SK-N-SH (cell line): ENCODE measurements at regions not wholly inside any gene's neighbourhood (a gene's known extent, or its start where the extent isn't known, plus 50 kb on each side); places are given as distances from the start of the nearest gene placed in this dataset.

Experiments used
- CTCF ChIA-PET: fragments of 300-600, 350-600 bp; formaldehyde crosslinking; extraction: SDS; loops from one replicate; lab custom pipeline; 2021; lab: Yijun Ruan, JAX
- POLR2A ChIA-PET: fragments of 350-600 bp; sonication (Branson Sonifier 250); formaldehyde crosslinking; extraction: SDS; loops from one replicate; lab custom pipeline; 2020; ENCODE audit warnings: antibody characterized with exemption, inconsistent platforms; lab: Yijun Ruan, JAX
- DNase-seq: peaks from one replicate; pipeline ENCODE4 v3.0.0; 2012
- H2AFZ ChIP-seq: fragments of 200-600 bp; sonication (generic); 2 replicates; pipeline ENCODE4 v1.8.1; 2016; ENCODE audit warnings: antibody characterized with exemption, mild to moderate bottlenecking, low read depth
- H3F3A ChIP-seq: fragments of 200-600 bp; sonication (generic); replicated peaks from 2 replicates; pipeline ENCODE3; 2016; ENCODE audit warnings: antibody characterized with exemption, mild to moderate bottlenecking; ENCODE audit not compliant: insufficient read depth
- H3K27ac ChIP-seq, 2 experiments: fragments of 200-500 bp in 1 of 2; fragments of 200-600 bp in 1 of 2; sonication (Bioruptor generic) in 1 of 2; sonication (generic), shearing (Covaris generic) in 1 of 2; 2 replicates each; pipeline versions ENCODE4 v1.5.1 to v1.6.1; 2014 to 2016; ENCODE audit warnings: low read depth in 2 of 2, inconsistent platforms in 1 of 2, low read length in 1 of 2, mild to moderate bottlenecking in 1 of 2, mixed read lengths in 1 of 2
- H3K27me3 ChIP-seq: fragments of 200-600 bp; sonication (generic), shearing (Covaris generic); 2 replicates; pipeline ENCODE4 v1.6.1; 2016; ENCODE audit warnings: mixed run types; ENCODE audit not compliant: insufficient read depth
- H3K36me3 ChIP-seq, 2 experiments: fragments of 200-500 bp in 1 of 2; fragments of 200-600 bp in 1 of 2; sonication (Bioruptor generic) in 1 of 2; sonication (generic) in 1 of 2; replicated peaks in 1 of 2; 2 replicates each; pipeline versions ENCODE3 to v1.5.1; 2014 to 2016; ENCODE audit warnings: low read length in 1 of 2, mild to moderate bottlenecking in 1 of 2; ENCODE audit not compliant: insufficient read depth in 2 of 2, control insufficient read depth in 1 of 2
- H3K4me1 ChIP-seq, 2 experiments: fragments of 200-500 bp in 1 of 2; fragments of 200-600 bp in 1 of 2; sonication (Bioruptor generic) in 1 of 2; sonication (generic), shearing (Covaris generic) in 1 of 2; 2 replicates each; pipeline versions ENCODE4 v1.5.1 to v1.6.1; 2014 to 2016; ENCODE audit warnings: low read depth in 1 of 2, low read length in 1 of 2, mixed run types in 1 of 2; ENCODE audit not compliant: insufficient read depth in 2 of 2, control insufficient read depth in 1 of 2
- H3K4me2 ChIP-seq: fragments of 200-600 bp; sonication (generic), shearing (Covaris generic); 2 replicates; pipeline ENCODE4 v1.6.1; 2017; ENCODE audit warnings: mixed run types
- H3K4me3 ChIP-seq, 2 experiments: fragments of 200-500 bp in 1 of 2; fragments of 200-600 bp in 1 of 2; sonication (Bioruptor generic) in 1 of 2; sonication (generic), shearing (Covaris generic) in 1 of 2; 2 replicates each; pipeline versions ENCODE4 v1.5.1 to v1.8.1; 2014 to 2016; ENCODE audit warnings: low read depth in 2 of 2, inconsistent platforms in 1 of 2, low read length in 1 of 2, mild to moderate bottlenecking in 1 of 2, mixed read lengths in 1 of 2, moderate library complexity in 1 of 2
- H3K79me2 ChIP-seq: fragments of 200-600 bp; sonication (generic); 2 replicates; pipeline ENCODE4 v1.8.1; 2017; ENCODE audit warnings: mild to moderate bottlenecking; ENCODE audit not compliant: insufficient read depth
- H3K9ac ChIP-seq: fragments of 200-600 bp; sonication (generic); 2 replicates; pipeline ENCODE4 v1.6.1; 2017; ENCODE audit warnings: mixed run types
- H3K9me2 ChIP-seq: fragments of 200-600 bp; sonication (generic); 2 replicates; pipeline ENCODE4 v1.6.1; 2017; ENCODE audit warnings: mixed run types
- H3K9me3 ChIP-seq: fragments of 200-600 bp; sonication (generic); 2 replicates; pipeline ENCODE4 v1.6.1; 2017; ENCODE audit warnings: mixed run types, mild to moderate bottlenecking, moderate library complexity
- H4K20me1 ChIP-seq: fragments of 200-600 bp; sonication (generic); 2 replicates; pipeline ENCODE4 v1.6.1; 2017; ENCODE audit warnings: mild to moderate bottlenecking, mixed run types; ENCODE audit not compliant: insufficient read depth
- CHD2 ChIP-seq: fragments of 150-350 bp; IDR thresholded peaks from 2 replicates; pipeline ENCODE4 v1.6.1; 2018; ENCODE audit warnings: low read length; ENCODE audit not compliant: partially characterized antibody
- FOSL2 ChIP-seq: IDR thresholded peaks from 2 replicates; pipeline ENCODE4 v1.4.0; 2012; ENCODE audit warnings: low read depth, mild to moderate bottlenecking, moderate library complexity, borderline replicate concordance
- GATA2 ChIP-seq: sonication (generic); formaldehyde crosslinking; IDR thresholded peaks from 2 replicates; pipeline ENCODE4 v1.5.0; 2020; ENCODE audit warnings: mild to moderate bottlenecking, missing genetic modification reagents
- MEF2A ChIP-seq: IDR thresholded peaks from 2 replicates; pipeline ENCODE4 v1.4.0; 2012; ENCODE audit warnings: low read depth, borderline replicate concordance
- MXI1 ChIP-seq: IDR thresholded peaks from 2 replicates; pipeline ENCODE4 v1.6.1; 2012; ENCODE audit warnings: mild to moderate bottlenecking, low read depth, low read length, improper control_type of control experiment
- RFX5 ChIP-seq: IDR thresholded peaks from 2 replicates; pipeline ENCODE4 v1.6.1; 2012; ENCODE audit warnings: mild to moderate bottlenecking, improper control_type of control experiment, low read length
- TCF12 ChIP-seq: IDR thresholded peaks from 2 replicates; pipeline ENCODE4 v1.4.0; 2012
- USF1 ChIP-seq: IDR thresholded peaks from 2 replicates; pipeline ENCODE4 v1.4.0; 2012; ENCODE audit warnings: low read depth, borderline replicate concordance
- YY1 ChIP-seq: IDR thresholded peaks from 2 replicates; pipeline ENCODE4 v1.4.0; 2012; ENCODE audit warnings: low read depth, mild to moderate bottlenecking
- WGBS: methylation state at CpG from one replicate; pipeline ENCODE4 v1.1.6; 2017; ENCODE audit warnings: low lambda C conversion rate; 5-methylcytosine and 5-hydroxymethylcytosine counted together

GRCh38 chr6:90868656-90869055 lies 281.8 kb upstream of the MAP3K7 start:
- no peaks in the 10 kb centered on the region for H3K36me3 ChIP-seq
- TF ChIP-seq YY1 (no peak), TCF12 (no peak), GATA2 (no peak)
- no peaks in the 10 kb centered on the region for H3K9me3 ChIP-seq
- ChIA-PET CTCF (interaction anchor here (0.6 to 0.7 kb wide), 2 partner anchors 13 to 72 kb away, joined by 3 read pairs; no protein-coding TSS in a partner anchor), POLR2A (no interaction called here)
- no peak overlapping the region for H3K9ac ChIP-seq
- DNase-seq, result no peak
- H3K4me1 ChIP-seq, result no peaks in the 10 kb centered on the region; a peak in 1 of 4 replicates
- H3K4me3 ChIP-seq, result no peak overlapping the region
- no peaks in the 10 kb centered on the region for H3K27me3 ChIP-seq
- H3K4me2 ChIP-seq, result no peak overlapping the region
- H3K9me2 ChIP-seq, result no peaks in the 10 kb centered on the region
- no peaks in the 10 kb centered on the region for H3K79me2 ChIP-seq
- 5% methylated on average over 2 of the region's 2 CpGs for WGBS
- no peaks in the 10 kb centered on the region for H3F3A ChIP-seq
- no peak overlapping the region for H3K27ac ChIP-seq
- no peak overlapping the region for H2AFZ ChIP-seq
- H4K20me1 ChIP-seq, result no peaks in the 10 kb centered on the region

DNA sequence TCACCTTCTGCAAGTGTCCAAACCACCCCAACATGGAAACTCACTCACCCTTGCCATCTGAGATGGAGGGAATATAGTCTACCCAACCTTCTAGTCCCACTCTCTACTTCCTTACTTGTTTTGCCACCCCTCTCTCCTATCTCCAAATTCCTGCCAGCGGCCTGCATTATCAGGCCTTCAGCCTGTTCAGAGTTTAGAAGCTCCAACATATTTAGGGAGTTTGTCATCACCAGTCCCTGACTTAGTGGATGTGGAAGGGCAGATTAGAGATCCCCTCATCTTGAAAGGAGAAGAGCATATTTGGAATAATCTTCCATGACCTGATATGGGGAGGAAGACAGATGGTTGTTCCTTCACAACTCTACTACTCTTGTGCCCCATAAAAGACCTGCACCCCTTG lies 281.4 kb upstream of the MAP3K7 start:
- DNase-seq, result no peak
- no peak overlapping the region for H2AFZ ChIP-seq
- 24% methylated on average over 1 of the region's 1 CpG for WGBS
- no peaks in the 10 kb centered on the region for H3F3A ChIP-seq
- TF ChIP-seq YY1, result no peak
- CTCF ChIA-PET, result interaction anchor here (0.6 to 0.7 kb wide), 2 partner anchors 13 to 72 kb away, joined by 3 read pairs; no protein-coding TSS in a partner anchor
- no peak overlapping the region for H3K4me2 ChIP-seq
- no peaks in the 10 kb centered on the region for H3K27me3 ChIP-seq
- H3K9me3 ChIP-seq, result no peaks in the 10 kb centered on the region
- H3K9me2 ChIP-seq, result no peaks in the 10 kb centered on the region
- no peak overlapping the region for H3K9ac ChIP-seq
- H4K20me1 ChIP-seq, result no peaks in the 10 kb centered on the region
- POLR2A ChIA-PET, result no interaction called here
- H3K36me3 ChIP-seq, result no peaks in the 10 kb centered on the region
- H3K4me1 ChIP-seq, result no peaks in the 10 kb centered on the region; a peak in 1 of 4 replicates
- no peak overlapping the region for H3K4me3 ChIP-seq
- H3K79me2 ChIP-seq, result no peaks in the 10 kb centered on the region
- H3K27ac ChIP-seq, result no peak overlapping the region

- TF ChIP-seq FOSL2 (no peak), MXI1 (no peak), CHD2 (no peak), RFX5 (no peak), USF1 (no peak), MEF2A (no peak)
- Histone ChIP-seq H3K9me3 (no peaks in the 10 kb centered on the region), H3K36me3 (no peaks in the 10 kb centered on the region), H3K9me2 (no peaks in the 10 kb centered on the region), H3K4me1 (no peaks in the 10 kb centered on the region; a peak in 1 of 4 replicates), H3K27me3 (no peaks in the 10 kb centered on the region), H3K4me3 (no peak overlapping the region), H3K27ac (no peak overlapping the region), H2AFZ (no peak overlapping the region), H3K4me2 (no peak overlapping the region; the same call in 1 of the 2 replicates), H3K9ac (no peak overlapping the region), H3K79me2 (no peaks in the 10 kb centered on the region), H4K20me1 (no peaks in the 10 kb centered on the region), H3F3A (no peaks in the 10 kb centered on the region)
- WGBS, result 20% methylated on average over 3 of the region's 3 CpGs
- CTCF ChIA-PET, result no interaction called here
- POLR2A ChIA-PET, result no interaction called here
- DNase-seq, result no peak
These were observed 278.6 kb upstream of the MAP3K7 start for GRCh38 chr6:90865513-90865912.
